Small intestine (tissue), 7 donors: ENCODE measurements at regions not wholly inside any gene's neighbourhood (a gene's known extent, or its start where the extent isn't known, plus 50 kb on each side); places are given as distances from the start of the nearest gene placed in this dataset.

Experiments used
- DNase-seq, 2 donors: peaks; one replicate each; pipeline versions ENCODE4 v3.0.0 to v3.0.0-alpha.2; 2013
- FAIRE-seq: peaks from 2 replicates; lab custom pipeline; 2012; peaks lifted over from hg19 to GRCh38; lab: Jason Lieb, UNC
- H3K27ac ChIP-seq, 3 donors: one replicate each; pipeline ENCODE4 v1.5.1; 2013; ENCODE audit warnings: low read length in 2 of 3, mild to moderate bottlenecking in 2 of 3, control low read depth in 1 of 3, inconsistent platforms in 1 of 3, low read depth in 1 of 3, moderate library complexity in 1 of 3
- H3K27me3 ChIP-seq, 3 donors: one replicate each; pipeline ENCODE4 v1.6.1; 2013; ENCODE audit warnings: low read length in 3 of 3, inconsistent platforms in 1 of 3; ENCODE audit not compliant: control insufficient read depth in 3 of 3, insufficient read depth in 3 of 3
- H3K36me3 ChIP-seq, 3 donors: one replicate each; pipeline ENCODE4 v1.6.1; 2013; ENCODE audit warnings: low read length in 3 of 3, inconsistent platforms in 1 of 3, low read depth in 1 of 3, mild to moderate bottlenecking in 1 of 3, moderate library complexity in 1 of 3; ENCODE audit not compliant: control insufficient read depth in 3 of 3, insufficient read depth in 2 of 3
- H3K4me1 ChIP-seq, 3 donors: one replicate each; pipeline ENCODE4 v1.6.1; 2013; ENCODE audit warnings: low read length in 2 of 3, inconsistent platforms in 1 of 3, low read depth in 1 of 3, mild to moderate bottlenecking in 1 of 3, moderate library complexity in 1 of 3; ENCODE audit not compliant: control insufficient read depth in 3 of 3, insufficient read depth in 2 of 3
- H3K4me3 ChIP-seq, 3 donors: one replicate each; pipeline ENCODE4 v1.5.1; 2013; ENCODE audit warnings: low read length in 3 of 3, control low read depth in 1 of 3, inconsistent platforms in 1 of 3, low read depth in 1 of 3, mild to moderate bottlenecking in 1 of 3, moderate library complexity in 1 of 3
- H3K9me3 ChIP-seq, 2 donors: one replicate each; pipeline ENCODE4 v1.6.1; 2013; ENCODE audit warnings: low read depth in 1 of 2, low read length in 1 of 2; ENCODE audit not compliant: control insufficient read depth in 2 of 2, insufficient read depth in 1 of 2
- WGBS, 3 donors: extraction: QIAGEN DNeasy Blood & Tissue Kit; methylation state at CpG; one replicate each; pipeline ENCODE4 v1.1.7; 2013; 5-methylcytosine and 5-hydroxymethylcytosine counted together
- donor health status: healthy with polysubstance abuse.
- donor health status: control.
- donor health status: control.
- donor health status: Bipolar disorder and iron deficiency.
- donor health status: healthy.

- Histone ChIP-seq H3K36me3 (no peaks in the 10 kb centered on the region), H3K27ac (no peak overlapping the region), H3K9me3 (no peaks in the 10 kb centered on the region), H3K4me3 (no peak overlapping the region), H3K27me3 (no peaks in the 10 kb centered on the region), H3K4me1 (no peaks in the 10 kb centered on the region)
- DNase-seq, result no peak
- WGBS, 3 donors, result 77 to 82% (median 79%) methylated on average over 11 of the region's 11 CpGs
- FAIRE-seq, result no peak
These were observed 55.6 kb upstream of the BCL2L14 start for GRCh38 chr12:12015073-12015685.

GRCh38 chr12:12016284-12017100, 54.2 kb upstream of the BCL2L14 start:
- FAIRE-seq, result no peak
- WGBS, 3 donors, result 71 to 77% (median 75%) methylated on average over 8 of the region's 8 CpGs
- H3K27me3 ChIP-seq, result no peaks in the 10 kb centered on the region

GRCh38 chr12:12017135-12017581, 53.6 kb upstream of the BCL2L14 start:
- no peak for DNase-seq
- Histone ChIP-seq H3K4me1 (no peaks in the 10 kb centered on the region), H3K27ac (no peak overlapping the region), H3K36me3 (no peaks in the 10 kb centered on the region), H3K9me3 (no peaks in the 10 kb centered on the region), H3K27me3 (no peaks in the 10 kb centered on the region), H3K4me3 (no peak overlapping the region)
- FAIRE-seq, result no peak
- WGBS, 3 donors, result 82 to 86% (median 82%) methylated on average over 3 of the region's 3 CpGs

More at GRCh38 chr12:12016284-12017100, 54.2 kb upstream of the BCL2L14 start:
- Histone ChIP-seq H3K27ac (no peak overlapping the region), H3K4me3 (no peak overlapping the region), H3K36me3 (no peaks in the 10 kb centered on the region), H3K9me3 (no peaks in the 10 kb centered on the region), H3K4me1 (no peaks in the 10 kb centered on the region)
- no peak for DNase-seq

- no peak for DNase-seq
- H3K9me3 ChIP-seq, result no peaks in the 10 kb centered on the region
- H3K27ac ChIP-seq, result no peak overlapping the region
- H3K27me3 ChIP-seq, result no peaks in the 10 kb centered on the region
- no peak overlapping the region for H3K4me3 ChIP-seq
- no peak for FAIRE-seq
- H3K36me3 ChIP-seq, result no peaks in the 10 kb centered on the region
- 56 to 71% (median 61%) methylated on average over 4 of the region's 4 CpGs for WGBS, 3 donors
- H3K4me1 ChIP-seq, result no peaks in the 10 kb centered on the region
These were observed 52.9 kb upstream of the BCL2L14 start for GRCh38 chr12:12017798-12018197.

- no peaks in the 10 kb centered on the region for H3K36me3 ChIP-seq
- no peaks in the 10 kb centered on the region for H3K4me1 ChIP-seq
- H3K4me3 ChIP-seq, result no peak overlapping the region
- WGBS, 3 donors, result 65 to 74% (median 68%) methylated on average over 8 of the region's 8 CpGs
- H3K27ac ChIP-seq, result no peak overlapping the region
- H3K9me3 ChIP-seq, result no peaks in the 10 kb centered on the region
- no peaks in the 10 kb centered on the region for H3K27me3 ChIP-seq
- DNase-seq (no peak), FAIRE-seq (no peak)
These were observed 52.3 kb upstream of the BCL2L14 start for GRCh38 chr12:12018454-12018853.

- H3K27me3 ChIP-seq, result no peaks in the 10 kb centered on the region
- no peaks in the 10 kb centered on the region for H3K36me3 ChIP-seq
- WGBS, 3 donors, result 93 to 97% (median 96%) methylated on average over 9 of the region's 9 CpGs
- no peak for FAIRE-seq
- H3K27ac ChIP-seq, result no peak overlapping the region
- no peak overlapping the region for H3K4me3 ChIP-seq
- DNase-seq, result no peak
- no peaks in the 10 kb centered on the region for H3K9me3 ChIP-seq
- no peaks in the 10 kb centered on the region for H3K4me1 ChIP-seq
These were observed 50.9 kb upstream of the BCL2L14 start for GRCh38 chr12:12019881-12020280.

GRCh38 chr12:12020762-12021161, 50.0 kb upstream of the BCL2L14 start:
- no peak overlapping the region for H3K27ac ChIP-seq
- no peaks in the 10 kb centered on the region for H3K9me3 ChIP-seq
- no peaks in the 10 kb centered on the region for H3K27me3 ChIP-seq
- WGBS, 3 donors, result 68 to 75% (median 71%) methylated on average over 4 of the region's 4 CpGs
- DNase-seq (no peak), FAIRE-seq (no peak)
- no peaks in the 10 kb centered on the region for H3K36me3 ChIP-seq
- H3K4me3 ChIP-seq, result no peak overlapping the region
- H3K4me1 ChIP-seq, result peaks cover 0 to 1% (median 0%) of the 10 kb centered on the region in 3 donors
